Parathyroid adenoma (tissue), 2 donors: ENCODE measurements at regions not wholly inside any gene's neighbourhood (a gene's known extent, or its start where the extent isn't known, plus 50 kb on each side); places are given as distances from the start of the nearest gene placed in this dataset.
"Not testable (repeated sequence)": the region's sequence is repeated elsewhere in the genome, so short reads cannot be mapped to it uniquely, and the experiment has no call there.

Experiments
- H2AFZ ChIP-seq: fragments of 300-600 bp; sonication (generic); one replicate; pipeline ENCODE4 v1.7.0; 2017; ENCODE audit warnings: antibody characterized with exemption, mild to moderate bottlenecking
- H3K27ac ChIP-seq: fragments of 300-600 bp; sonication (generic); one replicate; pipeline ENCODE4 v1.7.0; 2017
- H3K27me3 ChIP-seq: fragments of 300-600 bp; sonication (generic); one replicate; pipeline ENCODE4 v1.7.0; 2017; ENCODE audit warnings: low read length; ENCODE audit not compliant: control insufficient read depth, insufficient read depth
- H3K36me3 ChIP-seq: fragments of 300-600 bp; sonication (generic); one replicate; pipeline ENCODE4 v1.7.0; 2017; ENCODE audit warnings: low read length; ENCODE audit not compliant: control insufficient read depth, insufficient read depth
- H3K4me1 ChIP-seq: fragments of 300-600 bp; sonication (generic); one replicate; pipeline ENCODE4 v1.7.0; 2017; ENCODE audit warnings: control low read depth
- H3K4me2 ChIP-seq: fragments of 300-600 bp; sonication (generic); one replicate; pipeline ENCODE4 v1.7.0; 2017; ENCODE audit warnings: low read length
- H3K4me3 ChIP-seq: fragments of 300-600 bp; sonication (generic); one replicate; pipeline ENCODE4 v1.7.0; 2017; ENCODE audit warnings: low read depth, low read length
- H3K79me2 ChIP-seq: fragments of 300-600 bp; sonication (generic); one replicate; pipeline ENCODE4 v1.7.0; 2017; ENCODE audit warnings: control low read depth
- H3K9ac ChIP-seq: fragments of 300-600 bp; sonication (generic); one replicate; pipeline ENCODE4 v1.7.0; 2017; ENCODE audit warnings: mild to moderate bottlenecking
- H3K9me3 ChIP-seq: fragments of 300-600 bp; sonication (generic); one replicate; pipeline ENCODE4 v1.7.0; 2017; ENCODE audit warnings: low read length; ENCODE audit not compliant: control insufficient read depth
- CTCF ChIP-seq: fragments of 300-600 bp; sonication (generic); IDR thresholded peaks from one replicate; pipeline ENCODE4 v1.7.0; 2017; ENCODE audit warnings: antibody characterized with exemption, mild to moderate bottlenecking
- donor health status: primary hyperparathyroidism.

- no peak overlapping the region for H3K9ac ChIP-seq
- no peaks in the 10 kb centered on the region for H3K79me2 ChIP-seq
- no peaks in the 10 kb centered on the region for H3K36me3 ChIP-seq
- no peak overlapping the region for H3K4me3 ChIP-seq
- H3K4me2 ChIP-seq = no peak overlapping the region
- no peaks in the 10 kb centered on the region for H3K27me3 ChIP-seq
- H3K27ac ChIP-seq = no peak overlapping the region
- no peak for TF ChIP-seq CTCF
- no peak overlapping the region for H2AFZ ChIP-seq
- H3K9me3 ChIP-seq = no peaks in the 10 kb centered on the region
- no peaks in the 10 kb centered on the region for H3K4me1 ChIP-seq
Measured at GRCh38 chr14:41521891-41522290, 84.8 kb upstream of the LRFN5 start.

GRCh38 chr14:41518030-41518429 lies 88.6 kb upstream of the LRFN5 start:
- H3K79me2 ChIP-seq, H3K36me3 ChIP-seq, H3K4me3 ChIP-seq, H3K4me2 ChIP-seq, H3K4me1 ChIP-seq, H2AFZ ChIP-seq, H3K27ac ChIP-seq, H3K9me3 ChIP-seq, H3K9ac ChIP-seq, H3K27me3 ChIP-seq: not testable (repeated sequence)

- H3K9me3 ChIP-seq = no peaks in the 10 kb centered on the region
- no peak overlapping the region for H3K27ac ChIP-seq
Measured at GRCh38 chr14:41506552-41506951, 100.1 kb upstream of the LRFN5 start.

GRCh38 chr14:41505491-41505890 lies 101.2 kb upstream of the LRFN5 start:
- H3K4me2 ChIP-seq = no peak overlapping the region
- H2AFZ ChIP-seq = no peak overlapping the region
- H3K9ac ChIP-seq = no peak overlapping the region
- no peaks in the 10 kb centered on the region for H3K4me1 ChIP-seq
- no peaks in the 10 kb centered on the region for H3K79me2 ChIP-seq
- no peaks in the 10 kb centered on the region for H3K27me3 ChIP-seq
- H3K27ac ChIP-seq = no peak overlapping the region
- H3K9me3 ChIP-seq = no peaks in the 10 kb centered on the region
- TF ChIP-seq CTCF = no peak
- H3K36me3 ChIP-seq = no peaks in the 10 kb centered on the region
- H3K4me3 ChIP-seq = no peak overlapping the region

More at GRCh38 chr14:41506552-41506951, 100.1 kb upstream of the LRFN5 start:
- Histone ChIP-seq H3K79me2 (no peaks in the 10 kb centered on the region), H3K4me1 (no peaks in the 10 kb centered on the region), H3K4me3 (no peak overlapping the region), H2AFZ (no peak overlapping the region), H3K4me2 (no peak overlapping the region), H3K36me3 (no peaks in the 10 kb centered on the region), H3K9ac (no peak overlapping the region), H3K27me3 (no peaks in the 10 kb centered on the region)
- TF ChIP-seq CTCF = no peak

GRCh38 chr14:41498959-41499358 lies 107.7 kb upstream of the LRFN5 start:
- H3K4me1 ChIP-seq = no peaks in the 10 kb centered on the region
- H3K4me3 ChIP-seq = no peak overlapping the region
- H3K4me2 ChIP-seq = no peak overlapping the region
- no peak overlapping the region for H2AFZ ChIP-seq
- no peak overlapping the region for H3K9ac ChIP-seq
- no peak for TF ChIP-seq CTCF
- no peaks in the 10 kb centered on the region for H3K79me2 ChIP-seq
- H3K27me3 ChIP-seq = no peaks in the 10 kb centered on the region
- no peaks in the 10 kb centered on the region for H3K36me3 ChIP-seq
- no peaks in the 10 kb centered on the region for H3K9me3 ChIP-seq
- H3K27ac ChIP-seq = no peak overlapping the region
